H1 (cell line): ENCODE measurements at regions not wholly inside any gene's neighbourhood (a gene's known extent, or its start where the extent isn't known, plus 50 kb on each side); places are given as distances from the start of the nearest gene placed in this dataset.

Source experiments
- CTCF ChIA-PET: fragments of 300-600 bp; sonication (Branson Sonifier 250); formaldehyde crosslinking; loops from one replicate; lab custom pipeline; 2021; ENCODE audit not compliant: partially characterized antibody; lab: Charles Lee
- POLR2A ChIA-PET: fragments of 300-600 bp; sonication (Branson Sonifier 250); formaldehyde crosslinking; loops from one replicate; lab custom pipeline; 2021; ENCODE audit warnings: inconsistent platforms; ENCODE audit not compliant: partially characterized antibody; lab: Charles Lee
- DNase-seq, 2 experiments: peaks; one replicate each; pipeline versions ENCODE4 v3.0.0 to v3.0.0-alpha.2; 2010 to 2022; ENCODE audit warnings: low spot score in 2 of 2, low read depth in 1 of 2, mixed read lengths in 1 of 2
- FAIRE-seq: peaks from 2 replicates; lab custom pipeline; 2011; peaks lifted over from hg19 to GRCh38; lab: Jason Lieb, UNC
- H2AFZ ChIP-seq: 2 replicates; pipeline ENCODE4 v1.8.1; 2012; ENCODE audit warnings: low read length, inconsistent platforms
- H2AK5ac ChIP-seq: 2 replicates; pipeline ENCODE4 v1.6.1; 2013; ENCODE audit warnings: low read depth, low read length
- H2BK120ac ChIP-seq: replicated peaks from 2 replicates; pipeline ENCODE3; 2013; ENCODE audit warnings: low read depth, low read length, inconsistent platforms
- H2BK12ac ChIP-seq: 2 replicates; pipeline ENCODE4 v1.6.1; 2013; ENCODE audit warnings: low read depth, low read length
- H2BK15ac ChIP-seq: 2 replicates; pipeline ENCODE4 v1.6.1; 2013; ENCODE audit warnings: low read length
- H2BK20ac ChIP-seq: 2 replicates; pipeline ENCODE4 v1.6.1; 2013; ENCODE audit warnings: low read length
- H2BK5ac ChIP-seq: 2 replicates; pipeline ENCODE4 v1.6.1; 2013; ENCODE audit warnings: low read depth, low read length
- H3K14ac ChIP-seq: 2 replicates; pipeline ENCODE4 v1.6.1; 2013; ENCODE audit warnings: inconsistent platforms; ENCODE audit not compliant: insufficient read length
- H3K18ac ChIP-seq: 2 replicates; pipeline ENCODE4 v1.6.1; 2013; ENCODE audit warnings: low read length; ENCODE audit errors: extremely low read depth
- H3K23ac ChIP-seq: 2 replicates; pipeline ENCODE4 v1.6.1; 2013; ENCODE audit warnings: inconsistent platforms; ENCODE audit not compliant: insufficient read length
- H3K23me2 ChIP-seq: 2 replicates; pipeline ENCODE4 v1.6.1; 2013; ENCODE audit warnings: low read depth, low read length
- H3K27ac ChIP-seq: 2 replicates; pipeline ENCODE4 v1.6.1; 2011; ENCODE audit warnings: low read depth, low read length, inconsistent platforms
- H3K27me3 ChIP-seq, 4 experiments: replicated peaks in 1 of 4; 1 replicate in 1 of 4; 2 replicates in 3 of 4; pipeline versions ENCODE4 v1.6.1 to v1.8.1; 2011 to 2013; ENCODE audit warnings: low read length in 3 of 4, mild to moderate bottlenecking in 3 of 4, inconsistent platforms in 2 of 4, mixed read lengths in 2 of 4, moderate library complexity in 1 of 4; ENCODE audit not compliant: control insufficient read depth in 3 of 4, insufficient read depth in 3 of 4; ENCODE audit errors: extremely low read depth in 1 of 4
- H3K36me3 ChIP-seq, 4 experiments: 2 replicates each; pipeline versions ENCODE4 v1.6.1 to v1.8.1; 2011 to 2013; ENCODE audit warnings: mild to moderate bottlenecking in 4 of 4, low read length in 3 of 4, moderate library complexity in 2 of 4, control low read depth in 1 of 4, inconsistent platforms in 1 of 4; ENCODE audit not compliant: insufficient read depth in 4 of 4, control insufficient read depth in 2 of 4
- H3K4ac ChIP-seq: replicated peaks from 2 replicates; pipeline ENCODE3; 2013; ENCODE audit warnings: low read length, low read depth, mixed read lengths, inconsistent platforms; ENCODE audit not compliant: insufficient read length
- H3K4me1 ChIP-seq, 4 experiments: replicated peaks in 1 of 4; 1 replicate in 1 of 4; 2 replicates in 3 of 4; pipeline versions ENCODE4 v1.6.1 to v1.8.1; 2011 to 2013; ENCODE audit warnings: low read length in 3 of 4, inconsistent platforms in 2 of 4, mixed read lengths in 1 of 4; ENCODE audit not compliant: insufficient read depth in 4 of 4, control insufficient read depth in 3 of 4
- H3K4me2 ChIP-seq, 2 experiments: 2 replicates each; pipeline versions ENCODE4 v1.6.1 to v1.8.1; 2011 to 2013; ENCODE audit warnings: low read depth in 2 of 2, low read length in 2 of 2, control low read depth in 1 of 2, inconsistent platforms in 1 of 2, mild to moderate bottlenecking in 1 of 2; ENCODE audit not compliant: insufficient read depth in 1 of 2
- H3K4me3 ChIP-seq, 4 experiments: fragments of 200-600, 300-600 bp in 1 of 4; sonication (generic), shearing (Covaris generic), sonication (Bioruptor Twin) in 1 of 4; 2 replicates each; pipeline versions ENCODE4 v1.5.1 to v1.8.1; 2011 to 2016; ENCODE audit warnings: low read length in 4 of 4, low read depth in 3 of 4, control low read depth in 2 of 4, inconsistent platforms in 2 of 4, mild to moderate bottlenecking in 2 of 4, mixed read lengths in 1 of 4, moderate library complexity in 1 of 4; ENCODE audit not compliant: insufficient read depth in 2 of 4; ENCODE audit errors: extremely low read depth in 1 of 4
- H3K56ac ChIP-seq: replicated peaks from 2 replicates; pipeline ENCODE3; 2013; ENCODE audit warnings: low read depth, mild to moderate bottlenecking, mixed read lengths, low read length, inconsistent platforms; ENCODE audit not compliant: insufficient read length
- H3K79me1 ChIP-seq: 2 replicates; pipeline ENCODE4 v1.6.1; 2013; ENCODE audit warnings: low read depth, low read length, control low read depth
- H3K79me2 ChIP-seq, 2 experiments: 2 replicates each; pipeline versions ENCODE4 v1.6.1 to v1.8.1; 2012 to 2013; ENCODE audit warnings: low read length in 2 of 2, mild to moderate bottlenecking in 2 of 2, inconsistent platforms in 1 of 2; ENCODE audit not compliant: insufficient read depth in 2 of 2, control insufficient read depth in 1 of 2
- H3K9ac ChIP-seq, 4 experiments: replicated peaks in 1 of 4; 1 replicate in 1 of 4; 2 replicates in 3 of 4; pipeline versions ENCODE4 v1.6.1 to v1.8.1; 2011 to 2013; ENCODE audit warnings: low read depth in 3 of 4, low read length in 3 of 4, control low read depth in 2 of 4, mild to moderate bottlenecking in 2 of 4, moderate library complexity in 2 of 4, inconsistent platforms in 1 of 4; ENCODE audit errors: extremely low read depth in 1 of 4
- H3K9me3 ChIP-seq, 2 experiments: 2 replicates each; pipeline versions ENCODE4 v1.6.1 to v1.8.1; 2012 to 2013; ENCODE audit warnings: mild to moderate bottlenecking in 2 of 2, moderate library complexity in 2 of 2, control low read depth in 1 of 2, inconsistent platforms in 1 of 2, low read depth in 1 of 2, low read length in 1 of 2, mixed read lengths in 1 of 2; ENCODE audit not compliant: insufficient read depth in 2 of 2
- H4K20me1 ChIP-seq, 2 experiments: replicated peaks in 1 of 2; 2 replicates each; pipeline versions ENCODE3 to v1.8.1; 2011 to 2013; ENCODE audit warnings: inconsistent platforms in 2 of 2, low read length in 2 of 2, mild to moderate bottlenecking in 1 of 2; ENCODE audit not compliant: insufficient read depth in 2 of 2, control insufficient read depth in 1 of 2
- H4K5ac ChIP-seq: 2 replicates; pipeline ENCODE4 v1.6.1; 2013; ENCODE audit warnings: low read length, low read depth, mixed read lengths, inconsistent platforms; ENCODE audit not compliant: insufficient read length
- H4K8ac ChIP-seq: 2 replicates; pipeline ENCODE4 v1.8.0; 2013; ENCODE audit warnings: mild to moderate bottlenecking, moderate library complexity, low read length, inconsistent platforms; ENCODE audit not compliant: insufficient read depth; ENCODE audit errors: extremely low read depth
- H4K91ac ChIP-seq: replicated peaks from 2 replicates; pipeline ENCODE3; 2013; ENCODE audit warnings: low read length, mixed read lengths, inconsistent platforms; ENCODE audit not compliant: insufficient read length
- CEBPB ChIP-seq: IDR thresholded peaks from 2 replicates; pipeline ENCODE4 v1.6.1; 2012; ENCODE audit warnings: low read depth, low read length
- CREB1 ChIP-seq: IDR thresholded peaks from 2 replicates; pipeline ENCODE4 v1.6.1; 2012; ENCODE audit warnings: inconsistent platforms
- WGBS, 2 experiments: shearing (Covaris generic) in 1 of 2; methylation state at CpG; one replicate each; pipeline versions ENCODE4 v1.1.6 to v1.1.7; 2013 to 2015; ENCODE audit warnings: low lambda C conversion rate in 2 of 2, mixed read lengths in 2 of 2, inconsistent platforms in 1 of 2, low coverage in 1 of 2, missing lambda C conversion rate in 1 of 2; ENCODE audit not compliant: insufficient replicate concordance in 2 of 2, insufficient coverage in 1 of 2, insufficient read length in 1 of 2; ENCODE audit errors: extremely low coverage in 1 of 2, missing lambda C conversion rate in 1 of 2; 5-methylcytosine and 5-hydroxymethylcytosine counted together
- TF ChIP-seq, protein P1 (sequence below): IDR thresholded peaks from 2 replicates; pipeline ENCODE4 v1.6.1; 2011; ENCODE audit warnings: low read depth, mild to moderate bottlenecking, low read length; ENCODE audit not compliant: insufficient read depth

DNA sequence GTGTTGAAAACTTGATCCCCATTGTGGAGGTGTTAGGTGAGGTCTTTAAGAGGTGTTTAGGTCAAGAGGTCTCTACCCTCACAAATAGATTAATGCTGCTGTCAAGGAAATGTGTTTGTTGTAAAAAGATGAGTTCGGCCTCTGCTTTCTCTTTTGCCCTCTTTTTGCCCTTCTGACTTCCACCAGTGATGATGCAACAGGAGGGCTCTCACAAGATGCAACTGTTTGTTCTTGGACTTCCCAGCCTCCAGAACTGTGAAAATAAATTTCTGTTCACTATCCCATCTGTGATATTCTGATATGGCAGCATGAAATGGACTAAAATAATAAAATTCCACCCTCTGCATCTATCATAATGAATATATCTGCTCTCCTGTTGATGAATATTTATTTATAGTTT is 650.0 kb upstream of the ZNF608 start:
- no peak overlapping the region for H3K56ac ChIP-seq
- ChIA-PET POLR2A (no interaction called here), CTCF (no interaction called here)
- H3K4me2 ChIP-seq, result no peak overlapping the region
- no peaks in the 10 kb centered on the region for H3K4me1 ChIP-seq
- H3K23ac ChIP-seq, result no peak overlapping the region
- no peaks in the 10 kb centered on the region for H3K27me3 ChIP-seq
- no peaks in the 10 kb centered on the region for H3K79me2 ChIP-seq
- no peaks in the 10 kb centered on the region for H4K20me1 ChIP-seq
- no peak overlapping the region for H3K14ac ChIP-seq
- H3K27ac ChIP-seq, result no peak overlapping the region
- no peak overlapping the region for H2BK12ac ChIP-seq
- no peak overlapping the region for H2AK5ac ChIP-seq
- no peak overlapping the region for H3K4ac ChIP-seq
- no peaks in the 10 kb centered on the region for H3K23me2 ChIP-seq
- TF ChIP-seq, protein P1, sequence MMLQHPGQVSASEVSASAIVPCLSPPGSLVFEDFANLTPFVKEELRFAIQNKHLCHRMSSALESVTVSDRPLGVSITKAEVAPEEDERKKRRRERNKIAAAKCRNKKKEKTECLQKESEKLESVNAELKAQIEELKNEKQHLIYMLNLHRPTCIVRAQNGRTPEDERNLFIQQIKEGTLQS, result 0 out of 2 replicates have a peak, but pooled peaks have one; percentile 37
- TF ChIP-seq CREB1 (no peak), CEBPB (peak; percentile 53; the same call in 1 of the 2 replicates)
- H2BK15ac ChIP-seq, result no peak overlapping the region
- no peak overlapping the region for H3K4me3 ChIP-seq
- DNase-seq (no peak), FAIRE-seq (no peak)
- H2BK5ac ChIP-seq, result no peak overlapping the region
- H3K18ac ChIP-seq, result no peak overlapping the region
- no peak overlapping the region for H3K9ac ChIP-seq
- H3K79me1 ChIP-seq, result no peaks in the 10 kb centered on the region
- H2BK120ac ChIP-seq, result no peak overlapping the region
- no peak overlapping the region for H2BK20ac ChIP-seq
- no peaks in the 10 kb centered on the region for H3K36me3 ChIP-seq
- H4K8ac ChIP-seq, result no peak overlapping the region
- no peak overlapping the region for H2AFZ ChIP-seq
- H3K9me3 ChIP-seq, result no peaks in the 10 kb centered on the region; a peak in 1 of 4 replicates
- H4K5ac ChIP-seq, result no peak overlapping the region
- H4K91ac ChIP-seq, result no peak overlapping the region
- WGBS, 2 experiments, result 87% methylated on average over 1 of the region's 1 CpG; no CpG with 5 or more reads in 1 of the 2 experiments
